Smooth muscle cell of the brain vasculature (primary cell): ENCODE measurements at regions not wholly inside any gene's neighbourhood (a gene's known extent, or its start where the extent isn't known, plus 50 kb on each side); places are given as distances from the start of the nearest gene placed in this dataset.
A peak's percentile ranks its signal among the peaks of the same experiment; 100 is the strongest.

Experiments used
- DNase-seq: peaks from one replicate; pipeline ENCODE4 v3.0.0-alpha.2; 2012; ENCODE audit warnings: low read depth, low spot score

GRCh38 chr6:80550281-80550680 lies 443.8 kb downstream of the BCKDHB start:
- no peak for DNase-seq

- DNase-seq: no peak
Observed at GRCh38 chr6:80548532-80548931, 442.1 kb downstream of the BCKDHB start.

- peak; percentile 57 for DNase-seq
Observed at GRCh38 chr6:80547827-80548226, 441.4 kb downstream of the BCKDHB start.

GRCh38 chr6:80544976-80545722 lies 438.7 kb downstream of the BCKDHB start:
- DNase-seq: no peak

- DNase-seq: no peak
Observed at GRCh38 chr6:80544555-80544954, 438.1 kb downstream of the BCKDHB start.

GRCh38 chr6:80543598-80544222 lies 437.2 kb downstream of the BCKDHB start:
- no peak for DNase-seq

- DNase-seq: no peak
Observed at GRCh38 chr6:80543151-80543550, 436.7 kb downstream of the BCKDHB start.

GRCh38 chr6:80541886-80542285 lies 435.4 kb downstream of the BCKDHB start:
- no peak for DNase-seq

GRCh38 chr6:80541181-80541580 lies 434.7 kb downstream of the BCKDHB start:
- no peak for DNase-seq

GRCh38 chr6:80540700-80541099 lies 434.2 kb downstream of the BCKDHB start:
- no peak for DNase-seq

GRCh38 chr6:80537118-80537972 lies 430.9 kb downstream of the BCKDHB start:
- no peak for DNase-seq

GRCh38 chr6:80535914-80536565 lies 429.6 kb downstream of the BCKDHB start:
- DNase-seq: no peak

- no peak for DNase-seq
Observed at GRCh38 chr6:80531681-80532619, 425.5 kb downstream of the BCKDHB start.

GRCh38 chr6:80530103-80530502 lies 423.6 kb downstream of the BCKDHB start:
- no peak for DNase-seq

- no peak for DNase-seq
Observed at GRCh38 chr6:80528115-80528514, 421.6 kb downstream of the BCKDHB start.

- no peak for DNase-seq
Observed at GRCh38 chr6:80527552-80528052, 421.1 kb downstream of the BCKDHB start.

- DNase-seq: no peak
Observed at GRCh38 chr6:80523531-80523997, 417.1 kb downstream of the BCKDHB start.

- DNase-seq: no peak
Observed at GRCh38 chr6:80523010-80523409, 416.5 kb downstream of the BCKDHB start.

GRCh38 chr6:80522576-80522975 lies 416.1 kb downstream of the BCKDHB start:
- no peak for DNase-seq

GRCh38 chr6:80519811-80520594 lies 413.5 kb downstream of the BCKDHB start:
- DNase-seq: no peak
